Suprapubic skin (tissue), 4 donors: ENCODE measurements at regions not wholly inside any gene's neighbourhood (a gene's known extent, or its start where the extent isn't known, plus 50 kb on each side); places are given as distances from the start of the nearest gene placed in this dataset.

Source experiments
- POLR2A ChIP-seq, 2 donors: fragments of 450-650 bp; IDR thresholded peaks; one replicate each; pipeline ENCODE4 v1.6.1; 2017; ENCODE audit warnings: antibody characterized with exemption in 2 of 2, mild to moderate bottlenecking in 2 of 2, moderate library complexity in 2 of 2
- POLR2AphosphoS5 ChIP-seq, 3 donors: sonication (generic); formaldehyde crosslinking; IDR thresholded peaks; one replicate each; pipeline ENCODE4 v1.6.1; 2017; ENCODE audit warnings: antibody characterized with exemption in 3 of 3
- TF ChIP-seq, protein P1 (sequence below), 2 donors: fragments of 200-600 bp in 1 of 2; fragments of 450-650 bp in 1 of 2; sonication (generic) in 1 of 2; IDR thresholded peaks; one replicate each; pipeline ENCODE4 v1.5.1; 2016 to 2019; ENCODE audit warnings: antibody characterized with exemption in 2 of 2, mild to moderate bottlenecking in 1 of 2, moderate library complexity in 1 of 2

DNA sequence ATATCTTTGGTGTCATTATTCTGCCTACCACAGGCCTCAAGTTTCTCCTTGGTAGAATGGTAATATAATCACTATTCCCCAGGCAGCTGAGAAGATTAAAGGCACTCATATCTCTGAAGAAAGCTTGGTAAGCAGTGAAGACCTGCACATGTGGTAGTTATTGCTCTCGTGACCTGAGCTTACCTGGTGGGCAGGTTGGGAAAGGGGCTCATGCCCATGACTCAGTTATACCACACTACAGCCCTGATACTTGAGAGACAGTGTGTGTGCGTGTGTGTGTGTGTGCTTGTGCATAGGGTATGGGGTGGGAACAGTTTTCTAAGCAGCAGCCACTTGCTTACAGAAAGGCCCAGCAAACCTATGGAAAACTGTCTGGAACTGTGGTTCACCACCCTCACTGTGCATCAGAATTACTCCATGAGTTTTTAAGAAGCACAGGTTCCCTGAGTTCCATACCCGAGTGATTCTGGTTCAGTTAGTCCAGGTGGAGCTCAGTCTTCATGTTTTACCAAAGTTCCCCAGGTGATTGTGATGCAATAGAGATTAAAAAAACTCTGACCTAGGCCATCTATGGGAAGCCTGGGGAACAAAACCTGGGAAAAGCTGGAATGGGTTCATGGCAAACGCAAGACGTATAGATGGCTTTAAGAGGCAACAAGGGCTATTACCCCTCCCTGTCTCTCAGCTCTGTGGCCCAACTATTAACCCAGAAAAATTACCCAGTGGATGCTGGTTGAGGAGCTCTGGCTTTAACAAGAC lies 79.0 kb upstream of the ZBED5 start:
- TF ChIP-seq, protein P1, sequence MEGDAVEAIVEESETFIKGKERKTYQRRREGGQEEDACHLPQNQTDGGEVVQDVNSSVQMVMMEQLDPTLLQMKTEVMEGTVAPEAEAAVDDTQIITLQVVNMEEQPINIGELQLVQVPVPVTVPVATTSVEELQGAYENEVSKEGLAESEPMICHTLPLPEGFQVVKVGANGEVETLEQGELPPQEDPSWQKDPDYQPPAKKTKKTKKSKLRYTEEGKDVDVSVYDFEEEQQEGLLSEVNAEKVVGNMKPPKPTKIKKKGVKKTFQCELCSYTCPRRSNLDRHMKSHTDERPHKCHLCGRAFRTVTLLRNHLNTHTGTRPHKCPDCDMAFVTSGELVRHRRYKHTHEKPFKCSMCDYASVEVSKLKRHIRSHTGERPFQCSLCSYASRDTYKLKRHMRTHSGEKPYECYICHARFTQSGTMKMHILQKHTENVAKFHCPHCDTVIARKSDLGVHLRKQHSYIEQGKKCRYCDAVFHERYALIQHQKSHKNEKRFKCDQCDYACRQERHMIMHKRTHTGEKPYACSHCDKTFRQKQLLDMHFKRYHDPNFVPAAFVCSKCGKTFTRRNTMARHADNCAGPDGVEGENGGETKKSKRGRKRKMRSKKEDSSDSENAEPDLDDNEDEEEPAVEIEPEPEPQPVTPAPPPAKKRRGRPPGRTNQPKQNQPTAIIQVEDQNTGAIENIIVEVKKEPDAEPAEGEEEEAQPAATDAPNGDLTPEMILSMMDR (IDR thresholded peaks at IDR 0.05), result no peak
- no peak for TF ChIP-seq POLR2A (IDR thresholded peaks at IDR 0.05)
- no peak for TF ChIP-seq POLR2AphosphoS5 (IDR thresholded peaks at IDR 0.05)
